Bronchial epithelial cell (primary cell): ENCODE measurements at regions not wholly inside any gene's neighbourhood (a gene's known extent, or its start where the extent isn't known, plus 50 kb on each side); places are given as distances from the start of the nearest gene placed in this dataset.

ENCODE experiments used
- DNase-seq: peaks from one replicate; pipeline ENCODE4 v3.0.0-alpha.2; 2010; ENCODE audit warnings: low read depth
- FAIRE-seq: peaks from 2 replicates; lab custom pipeline; 2011; peaks lifted over from hg19 to GRCh38; lab: Jason Lieb, UNC
- H3K27me3 ChIP-seq: 2 replicates; pipeline ENCODE4 v1.5.1; 2011; ENCODE audit warnings: low read length; ENCODE audit not compliant: control insufficient read depth, insufficient read depth
- H3K36me3 ChIP-seq: 2 replicates; pipeline ENCODE4 v1.5.1; 2011; ENCODE audit warnings: low read length; ENCODE audit not compliant: control insufficient read depth, insufficient read depth
- H3K4me3 ChIP-seq: 2 replicates; pipeline ENCODE4 v1.5.1; 2011; ENCODE audit warnings: mild to moderate bottlenecking, low read depth, low read length, control low read depth
- TF ChIP-seq, protein P1 (sequence below): IDR thresholded peaks from 2 replicates; pipeline ENCODE4 v1.5.1; 2011; ENCODE audit warnings: mild to moderate bottlenecking, moderate library complexity, low read length, control low read depth, inconsistent platforms; ENCODE audit not compliant: insufficient read depth, severe bottlenecking

DNA sequence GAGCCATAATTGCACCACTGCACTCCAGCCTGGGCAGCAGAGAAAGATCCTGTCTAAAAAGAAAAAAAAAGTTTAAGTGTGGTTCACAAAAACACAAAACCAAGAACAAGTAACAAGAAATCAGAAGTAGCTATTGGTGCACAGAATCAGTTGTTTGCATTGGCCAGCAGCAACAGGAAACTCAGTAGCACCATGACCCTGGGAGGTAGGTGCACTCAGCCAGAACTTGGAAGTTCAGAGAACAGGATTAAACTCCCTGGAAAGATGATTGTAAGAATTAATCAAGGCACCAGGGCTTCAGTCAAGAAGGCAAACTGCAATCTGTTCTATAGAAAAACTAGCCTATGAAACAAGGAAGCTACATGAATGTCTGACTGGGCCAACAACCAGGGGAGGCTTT lies 267.9 kb downstream of the COL12A1 start:
- TF ChIP-seq, protein P1, sequence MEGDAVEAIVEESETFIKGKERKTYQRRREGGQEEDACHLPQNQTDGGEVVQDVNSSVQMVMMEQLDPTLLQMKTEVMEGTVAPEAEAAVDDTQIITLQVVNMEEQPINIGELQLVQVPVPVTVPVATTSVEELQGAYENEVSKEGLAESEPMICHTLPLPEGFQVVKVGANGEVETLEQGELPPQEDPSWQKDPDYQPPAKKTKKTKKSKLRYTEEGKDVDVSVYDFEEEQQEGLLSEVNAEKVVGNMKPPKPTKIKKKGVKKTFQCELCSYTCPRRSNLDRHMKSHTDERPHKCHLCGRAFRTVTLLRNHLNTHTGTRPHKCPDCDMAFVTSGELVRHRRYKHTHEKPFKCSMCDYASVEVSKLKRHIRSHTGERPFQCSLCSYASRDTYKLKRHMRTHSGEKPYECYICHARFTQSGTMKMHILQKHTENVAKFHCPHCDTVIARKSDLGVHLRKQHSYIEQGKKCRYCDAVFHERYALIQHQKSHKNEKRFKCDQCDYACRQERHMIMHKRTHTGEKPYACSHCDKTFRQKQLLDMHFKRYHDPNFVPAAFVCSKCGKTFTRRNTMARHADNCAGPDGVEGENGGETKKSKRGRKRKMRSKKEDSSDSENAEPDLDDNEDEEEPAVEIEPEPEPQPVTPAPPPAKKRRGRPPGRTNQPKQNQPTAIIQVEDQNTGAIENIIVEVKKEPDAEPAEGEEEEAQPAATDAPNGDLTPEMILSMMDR: no peak
- FAIRE-seq (no peak), DNase-seq (no peak)
- H3K36me3 ChIP-seq: no peaks in the 10 kb centered on the region
- no peaks in the 10 kb centered on the region for H3K27me3 ChIP-seq
- H3K4me3 ChIP-seq: no peak overlapping the region

DNA sequence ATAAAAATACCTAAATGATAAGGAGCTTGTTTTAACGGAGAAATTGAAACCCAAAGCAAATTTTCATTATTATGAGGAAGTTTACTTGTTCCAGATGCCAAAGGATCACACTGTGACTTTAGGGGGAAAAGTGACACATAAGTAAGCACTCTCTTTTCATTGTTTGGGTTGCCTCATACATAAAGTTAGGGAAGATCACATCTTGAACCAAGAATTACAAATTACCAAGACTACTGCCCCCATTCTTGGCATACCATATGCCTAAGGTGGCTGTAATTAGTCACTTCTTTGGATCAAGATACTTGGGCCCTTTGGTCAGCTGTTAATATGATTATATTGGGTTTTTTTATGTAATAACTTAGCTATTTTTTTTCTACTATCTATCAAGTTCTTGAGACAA lies 269.0 kb downstream of the COL12A1 start:
- peak; percentile 61 for DNase-seq
- H3K36me3 ChIP-seq: no peaks in the 10 kb centered on the region
- TF ChIP-seq, protein P1: no peak
- no peak overlapping the region for H3K4me3 ChIP-seq
- H3K27me3 ChIP-seq: no peaks in the 10 kb centered on the region
- no peak for FAIRE-seq

DNA sequence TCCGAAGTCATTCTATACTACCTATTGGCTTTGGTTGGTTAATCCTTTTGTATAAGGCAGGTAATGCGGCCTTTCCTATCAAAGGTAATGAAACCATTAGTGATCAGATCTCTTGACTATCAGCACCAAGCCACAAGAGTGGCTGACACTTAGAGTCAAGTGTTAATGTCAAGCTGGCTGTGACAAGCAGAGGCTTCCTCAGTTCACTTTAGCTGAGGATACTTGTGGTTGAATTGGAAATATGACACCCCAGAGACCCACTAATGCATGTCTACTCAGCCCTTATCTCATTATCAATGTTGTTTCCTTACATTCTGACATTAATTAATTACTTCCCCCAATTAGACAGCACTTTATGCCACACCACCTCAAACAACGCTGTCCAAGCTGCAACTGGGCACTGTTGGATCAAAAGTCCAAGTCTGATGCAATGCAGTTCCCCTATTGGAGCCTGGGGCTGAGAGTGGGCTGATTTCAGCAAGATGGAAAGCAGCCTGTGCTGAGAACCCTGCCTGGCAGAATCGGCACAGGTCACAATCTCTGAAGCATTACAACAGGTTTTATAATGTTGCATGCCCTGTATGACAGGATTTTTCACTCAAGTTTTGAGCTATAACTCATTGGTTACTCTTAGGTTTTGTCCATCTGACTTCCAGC lies 273.5 kb downstream of the COL12A1 start:
- TF ChIP-seq, protein P1: no peak
- FAIRE-seq (no peak), DNase-seq (no peak)
- Histone ChIP-seq H3K27me3 (no peaks in the 10 kb centered on the region), H3K4me3 (no peak overlapping the region), H3K36me3 (no peaks in the 10 kb centered on the region)

- Histone ChIP-seq H3K27me3 (no peaks in the 10 kb centered on the region), H3K4me3 (no peak overlapping the region), H3K36me3 (no peaks in the 10 kb centered on the region)
- FAIRE-seq: no peak
- DNase-seq: peak; percentile 32
- TF ChIP-seq, protein P1: no peak
Observed at GRCh38 chr6:74931558-74931957, 274.3 kb downstream of the COL12A1 start.

DNA sequence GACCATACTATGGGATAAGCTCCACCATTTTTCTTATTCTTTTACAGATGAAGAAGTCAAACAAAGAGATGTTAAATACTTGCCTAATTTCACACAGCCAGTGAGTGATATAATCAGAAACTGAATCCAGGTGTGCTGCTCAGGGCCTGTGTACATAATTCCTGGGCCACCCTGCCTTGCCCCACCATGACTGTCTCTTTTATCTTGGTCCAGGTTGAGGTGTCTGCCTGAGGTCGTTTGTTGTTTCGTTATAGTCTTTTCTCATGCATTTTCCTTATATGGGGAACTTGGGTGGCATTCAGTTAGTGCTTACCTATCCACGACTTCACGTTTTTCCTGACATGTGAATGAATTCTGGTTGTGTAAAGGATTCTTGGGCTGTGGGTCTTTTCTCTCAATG lies 277.6 kb downstream of the COL12A1 start:
- no peak for DNase-seq
- no peak overlapping the region for H3K4me3 ChIP-seq
- TF ChIP-seq, protein P1: no peak
- no peaks in the 10 kb centered on the region for H3K36me3 ChIP-seq
- no peak for FAIRE-seq
- H3K27me3 ChIP-seq: no peaks in the 10 kb centered on the region

DNA sequence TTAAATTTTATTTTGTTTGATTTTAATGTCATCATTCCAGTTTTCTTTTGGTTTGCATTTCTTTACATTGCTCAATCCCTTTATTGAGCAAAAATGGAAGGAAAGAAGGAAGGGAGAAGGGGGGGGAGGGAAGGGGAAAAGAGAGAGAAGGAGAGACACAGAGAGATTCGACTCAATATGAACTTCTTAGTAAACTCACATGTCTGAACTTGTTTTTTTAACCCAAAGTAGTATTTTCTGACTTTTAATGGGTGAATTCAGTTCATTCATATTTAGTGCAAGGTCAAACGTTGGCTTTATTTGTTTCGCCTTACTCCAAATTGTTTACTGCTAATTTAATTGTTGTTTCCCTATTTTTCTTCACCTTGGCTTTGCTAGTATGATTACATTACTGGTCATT lies 278.6 kb downstream of the COL12A1 start:
- DNase-seq (no peak), FAIRE-seq (no peak)
- Histone ChIP-seq H3K36me3 (no peaks in the 10 kb centered on the region), H3K4me3 (no peak overlapping the region), H3K27me3 (no peaks in the 10 kb centered on the region)
- TF ChIP-seq, protein P1: no peak
